Trophoblast cell (in vitro differentiated cells and primary cell): ENCODE measurements at regions not wholly inside any gene's neighbourhood (a gene's known extent, or its start where the extent isn't known, plus 50 kb on each side); places are given as distances from the start of the nearest gene placed in this dataset.

Experiments used
- DNase-seq, 2 donors: peaks; one replicate each; pipeline ENCODE4 v3.0.0-alpha.2; 2016
- H2AFZ ChIP-seq: 2 replicates; pipeline ENCODE4 v1.6.1; 2013; ENCODE audit warnings: low read length, moderate library complexity, mild to moderate bottlenecking; ENCODE audit not compliant: insufficient read depth, poor library complexity
- H2AK5ac ChIP-seq: 2 replicates; pipeline ENCODE4 v1.6.1; 2013; ENCODE audit warnings: mild to moderate bottlenecking, low read length
- H2BK120ac ChIP-seq: 2 replicates; pipeline ENCODE4 v1.6.1; 2013; ENCODE audit warnings: low read length, mild to moderate bottlenecking, moderate library complexity; ENCODE audit not compliant: insufficient read depth, poor library complexity
- H2BK12ac ChIP-seq: 2 replicates; pipeline ENCODE4 v1.6.1; 2013; ENCODE audit warnings: mild to moderate bottlenecking, low read length, moderate library complexity
- H2BK5ac ChIP-seq: 2 replicates; pipeline ENCODE4 v1.6.1; 2013; ENCODE audit warnings: low read length, low read depth, moderate library complexity, mild to moderate bottlenecking; ENCODE audit not compliant: poor library complexity
- H3K14ac ChIP-seq: 2 replicates; pipeline ENCODE4 v1.6.1; 2013; ENCODE audit warnings: mild to moderate bottlenecking, low read length
- H3K18ac ChIP-seq: 2 replicates; pipeline ENCODE4 v1.6.1; 2013; ENCODE audit warnings: mild to moderate bottlenecking, low read length
- H3K23ac ChIP-seq: 2 replicates; pipeline ENCODE4 v1.6.1; 2013; ENCODE audit warnings: low read length
- H3K27ac ChIP-seq: 2 replicates; pipeline ENCODE4 v1.5.1; 2013; ENCODE audit warnings: low read depth, mild to moderate bottlenecking, inconsistent platforms, low read length, moderate library complexity
- H3K27me3 ChIP-seq: 2 replicates; pipeline ENCODE4 v1.6.1; 2013; ENCODE audit warnings: inconsistent platforms, mild to moderate bottlenecking, low read length, moderate library complexity; ENCODE audit not compliant: insufficient read depth
- H3K36me3 ChIP-seq, 2 experiments: 1 replicate in 1 of 2; 2 replicates in 1 of 2; pipeline ENCODE4 v1.6.1; 2013; ENCODE audit warnings: low read length in 2 of 2, mild to moderate bottlenecking in 2 of 2, moderate library complexity in 1 of 2; ENCODE audit not compliant: insufficient read depth in 2 of 2, control insufficient read depth in 1 of 2
- H3K4ac ChIP-seq: 2 replicates; pipeline ENCODE4 v1.6.1; 2013; ENCODE audit warnings: low read depth, mild to moderate bottlenecking, low read length, moderate library complexity
- H3K4me1 ChIP-seq, 2 experiments: 1 replicate in 1 of 2; 2 replicates in 1 of 2; pipeline ENCODE4 v1.6.1; 2013; ENCODE audit warnings: low read length in 2 of 2, mild to moderate bottlenecking in 2 of 2, moderate library complexity in 1 of 2; ENCODE audit not compliant: insufficient read depth in 2 of 2, control insufficient read depth in 1 of 2
- H3K4me2 ChIP-seq: 2 replicates; pipeline ENCODE4 v1.6.1; 2013; ENCODE audit warnings: inconsistent platforms, mild to moderate bottlenecking, low read length, moderate library complexity
- H3K4me3 ChIP-seq: 2 replicates; pipeline ENCODE4 v1.5.1; 2013; ENCODE audit warnings: mild to moderate bottlenecking, low read depth, low read length, inconsistent platforms
- H3K79me1 ChIP-seq: one replicate; pipeline ENCODE4 v1.6.1; 2013; ENCODE audit warnings: low read length
- H3K79me2 ChIP-seq: 2 replicates; pipeline ENCODE4 v1.6.1; 2013; ENCODE audit warnings: low read length, mild to moderate bottlenecking; ENCODE audit not compliant: control insufficient read depth, insufficient read depth, poor library complexity
- H3K9ac ChIP-seq: 2 replicates; pipeline ENCODE4 v1.6.1; 2013; ENCODE audit warnings: mild to moderate bottlenecking, low read length
- H3K9me3 ChIP-seq: 2 replicates; pipeline ENCODE4 v1.6.1; 2013; ENCODE audit warnings: low read depth, mild to moderate bottlenecking, control low read depth, inconsistent platforms, low read length; ENCODE audit not compliant: insufficient read depth
- H4K12ac ChIP-seq: 2 replicates; pipeline ENCODE4 v1.6.1; 2013; ENCODE audit warnings: low read depth, mild to moderate bottlenecking, low read length, moderate library complexity
- H4K8ac ChIP-seq: 2 replicates; pipeline ENCODE4 v1.6.1; 2013; ENCODE audit warnings: low read depth, mild to moderate bottlenecking, low read length, moderate library complexity
- H4K91ac ChIP-seq: one replicate; pipeline ENCODE4 v1.6.1; 2013; ENCODE audit warnings: low read depth, mild to moderate bottlenecking, low read length, moderate library complexity
- WGBS: extraction: QIAGEN DNeasy Blood & Tissue Kit; methylation state at CpG from one replicate; pipeline ENCODE4 v1.1.7; 2013; ENCODE audit warnings: missing lambda C conversion rate; ENCODE audit not compliant: insufficient read length, insufficient coverage; ENCODE audit errors: extremely low coverage; 5-methylcytosine and 5-hydroxymethylcytosine counted together

GRCh38 chr11:10386361-10386760, 68.7 kb upstream of the AMPD3 start:
- Histone ChIP-seq H3K23ac (no peak overlapping the region), H4K91ac (no peak overlapping the region), H3K36me3 (no peaks in the 10 kb centered on the region), H3K9me3 (no peaks in the 10 kb centered on the region), H3K4me1 (peaks cover 15 to 18% of the 10 kb centered on the region in 2 experiments), H2BK120ac (no peak overlapping the region), H3K14ac (no peak overlapping the region), H2BK12ac (no peak overlapping the region), H2BK5ac (no peak overlapping the region), H3K79me2 (no peaks in the 10 kb centered on the region), H3K79me1 (peaks cover 7% of the 10 kb centered on the region), H3K9ac (no peak overlapping the region), H2AK5ac (no peak overlapping the region), H3K4me3 (no peak overlapping the region), H2AFZ (no peak overlapping the region), H3K4ac (no peak overlapping the region), H4K12ac (no peak overlapping the region), H3K18ac (no peak overlapping the region), H3K4me2 (no peak overlapping the region), H4K8ac (no peak overlapping the region), H3K27ac (no peak overlapping the region), H3K27me3 (no peaks in the 10 kb centered on the region)
- no CpG with 5 or more reads among the region's 5 CpGs for WGBS
- DNase-seq = peak in 1 of 2 donors; percentile 58

GRCh38 chr11:10386861-10387205, 68.2 kb upstream of the AMPD3 start:
- no peak overlapping the region for H3K27ac ChIP-seq
- H4K12ac ChIP-seq = no peak overlapping the region
- peak overlapping the region; percentile 10 for H3K23ac ChIP-seq
- no peak overlapping the region for H3K4me3 ChIP-seq
- H4K8ac ChIP-seq = no peak overlapping the region
- H2AFZ ChIP-seq = no peak overlapping the region
- no peak overlapping the region for H3K4ac ChIP-seq
- no peak overlapping the region for H3K18ac ChIP-seq
- H3K9ac ChIP-seq = no peak overlapping the region
- H2BK120ac ChIP-seq = no peak overlapping the region
- no peak overlapping the region for H2BK12ac ChIP-seq
- H4K91ac ChIP-seq = no peak overlapping the region
- DNase-seq = no peak
- no peak overlapping the region for H2BK5ac ChIP-seq
- H3K79me1 ChIP-seq = peaks cover 7% of the 10 kb centered on the region
- H3K14ac ChIP-seq = no peak overlapping the region
- H3K9me3 ChIP-seq = no peaks in the 10 kb centered on the region
- no peak overlapping the region for H2AK5ac ChIP-seq
- no CpG with 5 or more reads among the region's 6 CpGs for WGBS
- H3K79me2 ChIP-seq = no peaks in the 10 kb centered on the region
- H3K36me3 ChIP-seq = no peaks in the 10 kb centered on the region
- H3K4me1 ChIP-seq = peaks cover 15 to 18% of the 10 kb centered on the region in 2 experiments
- no peak overlapping the region for H3K4me2 ChIP-seq
- H3K27me3 ChIP-seq = no peaks in the 10 kb centered on the region

DNA sequence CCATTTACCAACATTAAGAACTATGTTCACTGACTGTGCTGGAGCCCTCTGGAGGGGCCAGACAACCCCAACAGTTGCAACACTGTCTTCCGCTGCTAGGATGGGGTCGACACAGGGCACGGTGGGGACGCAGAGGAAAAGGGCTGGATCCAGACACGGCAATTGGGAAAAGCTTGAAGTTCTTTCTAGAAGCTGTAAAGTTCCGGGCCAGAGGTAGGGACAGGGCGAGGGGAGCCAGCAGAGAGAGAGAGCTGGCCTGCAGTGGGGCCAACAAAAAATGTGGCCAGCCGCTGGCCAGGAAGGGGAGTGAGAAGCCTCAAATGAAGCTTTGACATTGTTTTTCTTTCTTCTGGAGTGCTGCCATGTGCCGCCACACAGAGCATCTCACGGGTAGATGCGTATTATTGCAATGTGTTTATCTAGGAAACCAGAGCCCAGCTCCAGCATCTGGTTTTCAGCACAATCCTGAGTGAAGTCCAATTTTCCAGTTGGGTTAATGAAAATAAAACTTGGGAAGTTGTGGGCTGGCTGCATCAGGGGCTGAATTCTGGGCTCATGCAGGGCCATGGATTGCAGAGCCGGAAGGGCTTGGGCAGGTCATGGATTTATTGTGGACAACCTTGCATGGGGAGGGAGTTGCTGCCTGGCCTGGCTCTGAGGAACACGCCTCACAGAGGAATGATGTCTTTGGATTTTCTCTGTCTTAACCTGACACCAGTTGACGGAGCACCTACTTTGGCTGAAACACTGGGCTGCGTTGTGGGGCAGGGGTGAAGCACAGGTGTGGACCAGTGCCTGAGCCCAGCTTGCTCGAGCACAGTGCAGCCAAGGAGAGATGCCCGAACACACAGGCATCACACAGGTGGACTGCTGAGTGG, 67.6 kb upstream of the AMPD3 start:
- Histone ChIP-seq H3K9me3 (no peaks in the 10 kb centered on the region), H4K12ac (no peak overlapping the region), H4K91ac (peak overlapping the region; percentile 29), H3K36me3 (no peaks in the 10 kb centered on the region), H2BK5ac (no peak overlapping the region), H2BK120ac (no peak overlapping the region), H3K9ac (no peak overlapping the region), H2AK5ac (no peak overlapping the region), H4K8ac (no peak overlapping the region), H3K4me3 (no peak overlapping the region), H3K4ac (no peak overlapping the region), H3K4me2 (peak overlapping the region; percentile 0), H2BK12ac (no peak overlapping the region), H3K14ac (no peak overlapping the region), H3K79me2 (no peaks in the 10 kb centered on the region), H3K4me1 (peaks cover 15 to 18% of the 10 kb centered on the region in 2 experiments), H3K27me3 (no peaks in the 10 kb centered on the region), H3K18ac (no peak overlapping the region), H3K79me1 (peaks cover 7% of the 10 kb centered on the region), H3K27ac (no peak overlapping the region), H2AFZ (no peak overlapping the region), H3K23ac (no peak overlapping the region)
- peak in 1 of 2 donors; percentile 34 for DNase-seq
- no CpG with 5 or more reads among the region's 17 CpGs for WGBS

GRCh38 chr11:10388101-10388500, 67.0 kb upstream of the AMPD3 start:
- no CpG with 5 or more reads among the region's 5 CpGs for WGBS
- no peak overlapping the region for H3K18ac ChIP-seq
- H3K9ac ChIP-seq = no peak overlapping the region
- no peak overlapping the region for H4K8ac ChIP-seq
- H3K9me3 ChIP-seq = no peaks in the 10 kb centered on the region
- no peaks in the 10 kb centered on the region for H3K36me3 ChIP-seq
- peaks cover 7% of the 10 kb centered on the region for H3K79me1 ChIP-seq
- no peak overlapping the region for H2BK5ac ChIP-seq
- H3K27ac ChIP-seq = peak overlapping the region; percentile 9
- H3K14ac ChIP-seq = no peak overlapping the region
- no peak overlapping the region for H4K91ac ChIP-seq
- no peak overlapping the region for H2AFZ ChIP-seq
- DNase-seq = peak in 1 of 2 donors; percentile 62
- no peak overlapping the region for H3K4ac ChIP-seq
- H2BK120ac ChIP-seq = no peak overlapping the region
- no peak overlapping the region for H4K12ac ChIP-seq
- no peak overlapping the region for H2AK5ac ChIP-seq
- peak overlapping the region; percentile 0 for H3K4me2 ChIP-seq
- H3K23ac ChIP-seq = no peak overlapping the region
- peaks cover 15 to 18% of the 10 kb centered on the region in 2 experiments for H3K4me1 ChIP-seq
- no peaks in the 10 kb centered on the region for H3K79me2 ChIP-seq
- no peaks in the 10 kb centered on the region for H3K27me3 ChIP-seq
- no peak overlapping the region for H2BK12ac ChIP-seq
- no peak overlapping the region for H3K4me3 ChIP-seq
